IMR-90 (cell line): ENCODE measurements at regions not wholly inside any gene's neighbourhood (a gene's known extent, or its start where the extent isn't known, plus 50 kb on each side); places are given as distances from the start of the nearest gene placed in this dataset.
"Not testable (repeated sequence)": the region's sequence is repeated elsewhere in the genome, so short reads cannot be mapped to it uniquely, and the experiment has no call there.

ENCODE experiments used
- ATAC-seq: fragments of 200-7000 bp; cut with Tn5 transposase; 2 replicates; pipeline ENCODE4 v1.9.1; 2020; ENCODE audit warnings: low read depth, mild to moderate bottlenecking, moderate library complexity
- BruUV-seq: library from RNA; stranded (reverse); fragments of 400-500 nt; replicated peaks from 2 replicates; lab custom pipeline; 2021; lab: Mats Ljungman, UMichigan
- CTCF ChIA-PET: fragments of 300-600 bp; formaldehyde crosslinking; extraction: SDS; loops from one replicate; lab custom pipeline; 2021; ENCODE audit warnings: antibody characterized with exemption; lab: Yijun Ruan, JAX
- POLR2A ChIA-PET: fragments of 300-600 bp; sonication (Branson Sonifier 250); formaldehyde crosslinking; loops from one replicate; lab custom pipeline; 2022; ENCODE audit warnings: antibody characterized with exemption; ENCODE audit not compliant: unreplicated experiment; lab: Charles Lee
- DNase-seq: peaks from one replicate; pipeline ENCODE4 v3.0.0; 2013
- H2AFZ ChIP-seq: replicated peaks from 2 replicates; pipeline ENCODE3; 2013; ENCODE audit warnings: low read length, mild to moderate bottlenecking; ENCODE audit not compliant: poor library complexity
- H2AK5ac ChIP-seq: 2 replicates; pipeline ENCODE4 v1.6.1; 2013; ENCODE audit warnings: low read depth, low read length, inconsistent platforms
- H2AK9ac ChIP-seq: replicated peaks from 2 replicates; pipeline ENCODE3; 2013; ENCODE audit warnings: mild to moderate bottlenecking, low read depth, low read length, moderate library complexity; ENCODE audit not compliant: poor library complexity
- H2BK120ac ChIP-seq: 2 replicates; pipeline ENCODE4 v1.6.1; 2013; ENCODE audit warnings: low read depth, low read length, inconsistent platforms
- H2BK15ac ChIP-seq: 3 replicates; pipeline ENCODE4 v1.6.1; 2013; ENCODE audit warnings: low read depth, low read length, inconsistent platforms
- H2BK20ac ChIP-seq: 2 replicates; pipeline ENCODE4 v1.6.1; 2013; ENCODE audit warnings: low read depth, mild to moderate bottlenecking, inconsistent platforms, low read length, moderate library complexity
- H2BK5ac ChIP-seq: 2 replicates; pipeline ENCODE4 v1.6.1; 2013; ENCODE audit warnings: mild to moderate bottlenecking, low read depth, low read length, inconsistent platforms; ENCODE audit not compliant: poor library complexity, severe bottlenecking
- H3K14ac ChIP-seq: replicated peaks from 2 replicates; pipeline ENCODE4 v1.6.1; 2013; ENCODE audit warnings: low read depth, low read length, inconsistent platforms
- H3K18ac ChIP-seq: 2 replicates; pipeline ENCODE4 v1.6.1; 2013; ENCODE audit warnings: low read depth, low read length, control low read depth
- H3K23ac ChIP-seq: 2 replicates; pipeline ENCODE4 v1.6.1; 2013; ENCODE audit warnings: low read depth, low read length, inconsistent platforms
- H3K27ac ChIP-seq: 2 replicates; pipeline ENCODE4 v1.5.1; 2013; ENCODE audit warnings: mild to moderate bottlenecking, control low read depth, low read length; ENCODE audit not compliant: insufficient read depth
- H3K27me3 ChIP-seq: 2 replicates; pipeline ENCODE4 v1.6.1; 2013; ENCODE audit warnings: low read length; ENCODE audit not compliant: control insufficient read depth, insufficient read depth
- H3K36me3 ChIP-seq: 2 replicates; pipeline ENCODE4 v1.6.1; 2013; ENCODE audit warnings: low read length, mixed read lengths; ENCODE audit not compliant: control insufficient read depth, insufficient read depth
- H3K4ac ChIP-seq: 2 replicates; pipeline ENCODE4 v1.6.1; 2013; ENCODE audit warnings: low read depth, low read length, inconsistent platforms
- H3K4me1 ChIP-seq: 2 replicates; pipeline ENCODE4 v1.6.1; 2013; ENCODE audit warnings: low read length, mixed read lengths; ENCODE audit not compliant: control insufficient read depth, insufficient read depth
- H3K4me2 ChIP-seq: 2 replicates; pipeline ENCODE4 v1.6.1; 2013; ENCODE audit warnings: low read depth, mild to moderate bottlenecking, control low read depth, low read length, moderate library complexity
- H3K4me3 ChIP-seq: 2 replicates; pipeline ENCODE4 v1.5.1; 2013; ENCODE audit warnings: low read depth, mild to moderate bottlenecking, control low read depth, low read length, moderate library complexity; ENCODE audit not compliant: insufficient read depth
- H3K56ac ChIP-seq: 2 replicates; pipeline ENCODE4 v1.6.1; 2013; ENCODE audit warnings: low read length, inconsistent platforms; ENCODE audit not compliant: insufficient read depth; ENCODE audit errors: extremely low read depth
- H3K79me1 ChIP-seq, 2 experiments: 2 replicates each; pipeline ENCODE4 v1.6.1; 2013; ENCODE audit warnings: low read length in 2 of 2, inconsistent platforms in 1 of 2, low read depth in 1 of 2
- H3K9ac ChIP-seq: 2 replicates; pipeline ENCODE4 v1.6.1; 2013; ENCODE audit warnings: low read depth, low read length, control low read depth
- H3K9me1 ChIP-seq: 2 replicates; pipeline ENCODE4 v1.6.1; 2013; ENCODE audit warnings: low read length, inconsistent platforms; ENCODE audit not compliant: insufficient read depth
- H3K9me3 ChIP-seq: 2 replicates; pipeline ENCODE4 v1.6.1; 2013; ENCODE audit warnings: low read length; ENCODE audit not compliant: control insufficient read depth, insufficient read depth
- H4K20me1 ChIP-seq: 2 replicates; pipeline ENCODE4 v1.6.1; 2013; ENCODE audit warnings: low read length, inconsistent platforms; ENCODE audit not compliant: insufficient read depth
- H4K5ac ChIP-seq: 2 replicates; pipeline ENCODE4 v1.6.1; 2013; ENCODE audit warnings: mild to moderate bottlenecking, low read depth, low read length, control low read depth
- H4K8ac ChIP-seq, 2 experiments: 2 replicates each; pipeline ENCODE4 v1.6.1; 2013; ENCODE audit warnings: low read depth in 2 of 2, low read length in 2 of 2, control low read depth in 1 of 2, inconsistent platforms in 1 of 2
- H4K91ac ChIP-seq: 2 replicates; pipeline ENCODE4 v1.6.1; 2013; ENCODE audit warnings: low read depth, low read length, inconsistent platforms; ENCODE audit not compliant: insufficient read depth
- WGBS, 2 experiments: methylation state at CpG; one replicate each; pipeline versions ENCODE4 v1.1.5 to v1.1.7; 2013; ENCODE audit warnings: missing lambda C conversion rate in 2 of 2; ENCODE audit not compliant: insufficient read length in 1 of 2; ENCODE audit errors: extremely low coverage in 2 of 2; 5-methylcytosine and 5-hydroxymethylcytosine counted together
- dilution Hi-C: fragments of 300-500 bp; cut with HindIII; formaldehyde crosslinking; loops from one replicate; pipeline ENCODE4 v1.14.3; 2018; ENCODE audit warnings: low sequenced_read_pairs; ENCODE audit not compliant: unreplicated experiment
- in situ Hi-C: fragments of 300-500 bp; cut with MboI; formaldehyde crosslinking; loops from 3 replicates; pipeline ENCODE4 v1.14.3; 2019; ENCODE audit warnings: low sequenced_read_pairs, inconsistent platforms, mixed read lengths
- intact Hi-C: fragments of 100-400 bp; cut with micrococcal nuclease; formaldehyde crosslinking; loops from 2 replicates; pipeline ENCODE4 v1.10.0; 2022

- H2AK5ac ChIP-seq, H4K8ac ChIP-seq, H3K18ac ChIP-seq, H3K4me2 ChIP-seq, H3K9ac ChIP-seq, BruUV-seq, H4K20me1 ChIP-seq, H3K4me1 ChIP-seq, H2BK15ac ChIP-seq, H4K91ac ChIP-seq, H2BK120ac ChIP-seq, in situ Hi-C loops, CTCF ChIA-PET, H3K79me1 ChIP-seq, POLR2A ChIA-PET, dilution Hi-C loops, H3K9me3 ChIP-seq, H3K36me3 ChIP-seq, H3K14ac ChIP-seq, H3K23ac ChIP-seq, intact Hi-C loops, DNase-seq, H3K9me1 ChIP-seq, H2AFZ ChIP-seq, H2BK20ac ChIP-seq, H2AK9ac ChIP-seq, H2BK5ac ChIP-seq, H3K27ac ChIP-seq, H3K4me3 ChIP-seq, H3K56ac ChIP-seq, H4K5ac ChIP-seq, H3K4ac ChIP-seq, H3K27me3 ChIP-seq, ATAC-seq: not testable (repeated sequence)
- 85% methylated on average over 3 of the region's 13 CpGs; no CpG with 5 or more reads in 1 of the 2 experiments for WGBS, 2 experiments
These were observed 106.6 kb upstream of the ZNF469 start for GRCh38 chr16:88276123-88276588.
